ENCODE measurements at regions not wholly inside any gene's neighbourhood (a gene's known extent, or its start where the extent isn't known, plus 50 kb on each side); places are given as distances from the start of the nearest gene placed in this dataset.
"Not testable (repeated sequence)": the region's sequence is repeated elsewhere in the genome, so short reads cannot be mapped to it uniquely, and the experiment has no call there.

DNA sequence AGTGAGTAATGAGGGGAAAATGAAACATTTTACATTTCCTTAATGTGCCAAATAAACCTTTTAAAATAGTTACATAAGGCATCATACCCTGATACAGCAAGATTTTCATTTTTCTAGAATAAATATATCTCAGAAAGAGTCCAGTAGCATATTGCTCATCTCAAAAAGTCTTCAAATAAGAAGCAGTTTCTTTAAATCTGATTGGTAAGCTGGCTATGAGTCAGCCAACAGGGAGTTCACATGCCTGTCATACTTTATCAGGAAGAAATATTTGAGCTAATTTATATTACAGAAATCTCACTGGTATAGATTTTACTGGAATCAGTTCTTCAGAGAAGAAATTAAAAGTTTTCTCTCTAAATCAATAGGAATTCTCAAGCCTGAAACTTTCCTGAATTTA is 258.1 kb downstream of the C11orf87 start:
- Histone ChIP-seq H3K27me3 (no peaks in the 10 kb centered on the region), H3K27ac (no peak overlapping the region), H3K36me3 (no peaks in the 10 kb centered on the region), H3K4me3 (no peak overlapping the region), H3K4me1 (peaks cover 0 to 15% (median 0%) of the 10 kb centered on the region in 4 donors), H3K9me3 (no peaks in the 10 kb centered on the region)
- intact Hi-C loops (cut with DNase I; ENCODE audit: low total_unique reads): no loop called here
- DNase-seq: no peak
- TF ChIP-seq, protein P1, sequence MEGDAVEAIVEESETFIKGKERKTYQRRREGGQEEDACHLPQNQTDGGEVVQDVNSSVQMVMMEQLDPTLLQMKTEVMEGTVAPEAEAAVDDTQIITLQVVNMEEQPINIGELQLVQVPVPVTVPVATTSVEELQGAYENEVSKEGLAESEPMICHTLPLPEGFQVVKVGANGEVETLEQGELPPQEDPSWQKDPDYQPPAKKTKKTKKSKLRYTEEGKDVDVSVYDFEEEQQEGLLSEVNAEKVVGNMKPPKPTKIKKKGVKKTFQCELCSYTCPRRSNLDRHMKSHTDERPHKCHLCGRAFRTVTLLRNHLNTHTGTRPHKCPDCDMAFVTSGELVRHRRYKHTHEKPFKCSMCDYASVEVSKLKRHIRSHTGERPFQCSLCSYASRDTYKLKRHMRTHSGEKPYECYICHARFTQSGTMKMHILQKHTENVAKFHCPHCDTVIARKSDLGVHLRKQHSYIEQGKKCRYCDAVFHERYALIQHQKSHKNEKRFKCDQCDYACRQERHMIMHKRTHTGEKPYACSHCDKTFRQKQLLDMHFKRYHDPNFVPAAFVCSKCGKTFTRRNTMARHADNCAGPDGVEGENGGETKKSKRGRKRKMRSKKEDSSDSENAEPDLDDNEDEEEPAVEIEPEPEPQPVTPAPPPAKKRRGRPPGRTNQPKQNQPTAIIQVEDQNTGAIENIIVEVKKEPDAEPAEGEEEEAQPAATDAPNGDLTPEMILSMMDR (IDR thresholded peaks at IDR 0.05): no peak
- no peak for TF ChIP-seq POLR2A (IDR thresholded peaks at IDR 0.05)
- no peak for TF ChIP-seq EP300 (IDR thresholded peaks at IDR 0.05)
- TF ChIP-seq POLR2AphosphoS5 (IDR thresholded peaks at IDR 0.05): no peak

DNA sequence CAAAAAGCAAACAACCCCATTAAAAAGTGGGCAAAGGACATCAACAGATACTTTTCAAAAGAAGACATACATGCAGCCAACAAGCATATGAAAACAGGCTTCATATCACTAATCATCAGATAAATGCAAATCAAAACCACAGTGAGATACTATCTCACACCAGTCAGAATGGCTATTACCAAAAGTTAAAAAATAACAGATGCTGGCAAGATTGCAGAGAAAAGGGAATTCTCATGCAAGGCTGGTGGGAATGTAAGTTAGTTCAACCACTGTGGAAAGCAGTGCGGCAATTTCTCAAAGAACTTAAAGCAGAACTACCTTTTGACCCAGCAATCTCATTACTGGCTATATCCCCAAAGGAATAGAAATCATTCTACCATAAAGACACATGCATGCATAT is 260.8 kb downstream of the C11orf87 start:
- DNase-seq; H3K4me1 ChIP-seq; H3K36me3 ChIP-seq; intact Hi-C loops (cut with DNase I; ENCODE audit: low total_unique reads); H3K4me3 ChIP-seq; H3K9me3 ChIP-seq; H3K27me3 ChIP-seq; H3K27ac ChIP-seq: not testable (repeated sequence)
- WGBS, 5 donors: 88 to 100% (median 95%) methylated on average over 1 of the region's 1 CpG

DNA sequence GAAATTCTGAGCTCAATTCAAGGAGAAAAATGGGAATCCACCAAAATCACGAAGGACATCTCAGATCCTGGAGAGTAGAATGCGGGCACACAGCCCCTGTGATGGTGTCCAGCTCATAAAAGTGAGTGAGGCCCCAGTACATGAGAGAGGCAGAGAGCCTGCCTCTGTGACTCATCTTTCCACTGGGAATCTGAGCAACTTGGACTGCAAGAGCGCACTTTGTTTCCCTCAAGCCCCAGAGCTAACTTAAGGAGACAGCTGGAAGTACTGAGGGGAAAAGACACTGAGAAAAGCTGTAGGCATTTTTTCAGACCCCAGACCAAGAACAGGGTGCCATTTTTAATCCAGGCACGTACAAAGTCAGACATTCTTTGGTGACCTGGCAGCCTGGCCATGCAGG is 273.7 kb downstream of the C11orf87 start:
- peaks cover 0 to 54% (median 23%) of the 10 kb centered on the region in 4 donors for H3K9me3 ChIP-seq
- no peaks in the 10 kb centered on the region for H3K36me3 ChIP-seq
- H3K27me3 ChIP-seq: no peaks in the 10 kb centered on the region
- no peak overlapping the region for H3K27ac ChIP-seq
- no peak overlapping the region for H3K4me3 ChIP-seq
- TF ChIP-seq EP300 (IDR thresholded peaks at IDR 0.05) (no peak), POLR2AphosphoS5 (IDR thresholded peaks at IDR 0.05) (no peak), POLR2A (IDR thresholded peaks at IDR 0.05) (no peak)
- TF ChIP-seq, protein P1 (IDR thresholded peaks at IDR 0.05): no peak
- DNase-seq: no peak
- WGBS, 5 donors: 53 to 83% (median 79%) methylated on average over 4 of the region's 4 CpGs
- H3K4me1 ChIP-seq: no peaks in the 10 kb centered on the region
- intact Hi-C loops (cut with DNase I; ENCODE audit: low total_unique reads): no loop called here

DNA sequence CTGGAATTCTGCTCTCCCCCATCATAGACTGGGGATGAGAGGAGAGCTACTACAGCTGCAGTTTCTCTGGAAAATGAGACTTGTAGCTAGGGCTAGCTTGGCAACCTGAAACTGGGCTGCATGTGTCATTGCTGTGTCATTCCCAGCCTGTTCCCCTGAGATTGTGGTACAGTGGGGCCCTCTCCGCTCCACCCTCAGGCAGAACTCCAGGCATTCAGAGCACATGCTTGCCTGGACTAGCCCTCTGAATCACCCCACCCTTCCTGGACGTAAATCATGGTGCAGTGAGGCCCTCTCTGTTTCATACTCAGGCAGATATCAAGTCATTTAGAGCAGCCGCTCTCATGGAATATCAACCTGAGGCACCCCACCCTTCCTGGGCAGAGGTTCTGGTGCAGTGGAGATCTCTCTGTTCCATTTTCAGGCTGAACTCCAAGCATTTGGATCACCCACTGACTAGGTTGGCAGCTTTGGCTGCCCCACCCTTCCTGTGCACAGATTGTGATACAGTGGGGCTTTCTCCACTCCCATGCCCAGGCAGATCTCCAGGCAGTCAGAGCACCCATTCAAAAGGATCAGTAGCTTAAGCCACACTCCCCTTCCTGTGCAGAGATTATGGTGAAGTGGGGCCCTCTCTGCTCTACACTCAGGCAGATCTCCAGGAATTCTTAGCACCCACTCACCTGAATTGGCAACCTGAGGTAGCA is 274.4 kb downstream of the C11orf87 start:
- Histone ChIP-seq H3K27ac (no peak overlapping the region), H3K9me3 (peaks cover 0 to 54% (median 23%) of the 10 kb centered on the region in 4 donors), H3K4me3 (no peak overlapping the region), H3K36me3 (no peaks in the 10 kb centered on the region), H3K4me1 (no peaks in the 10 kb centered on the region), H3K27me3 (no peaks in the 10 kb centered on the region)
- TF ChIP-seq POLR2A (IDR thresholded peaks at IDR 0.05) (no peak), EP300 (IDR thresholded peaks at IDR 0.05) (no peak), POLR2AphosphoS5 (IDR thresholded peaks at IDR 0.05) (no peak)
- TF ChIP-seq, protein P1 (IDR thresholded peaks at IDR 0.05): no peak
- intact Hi-C loops (cut with DNase I; ENCODE audit: low total_unique reads): no loop called here
- no peak for DNase-seq
- 68 to 88% (median 81%) methylated on average over 3 of the region's 3 CpGs for WGBS, 5 donors

DNA sequence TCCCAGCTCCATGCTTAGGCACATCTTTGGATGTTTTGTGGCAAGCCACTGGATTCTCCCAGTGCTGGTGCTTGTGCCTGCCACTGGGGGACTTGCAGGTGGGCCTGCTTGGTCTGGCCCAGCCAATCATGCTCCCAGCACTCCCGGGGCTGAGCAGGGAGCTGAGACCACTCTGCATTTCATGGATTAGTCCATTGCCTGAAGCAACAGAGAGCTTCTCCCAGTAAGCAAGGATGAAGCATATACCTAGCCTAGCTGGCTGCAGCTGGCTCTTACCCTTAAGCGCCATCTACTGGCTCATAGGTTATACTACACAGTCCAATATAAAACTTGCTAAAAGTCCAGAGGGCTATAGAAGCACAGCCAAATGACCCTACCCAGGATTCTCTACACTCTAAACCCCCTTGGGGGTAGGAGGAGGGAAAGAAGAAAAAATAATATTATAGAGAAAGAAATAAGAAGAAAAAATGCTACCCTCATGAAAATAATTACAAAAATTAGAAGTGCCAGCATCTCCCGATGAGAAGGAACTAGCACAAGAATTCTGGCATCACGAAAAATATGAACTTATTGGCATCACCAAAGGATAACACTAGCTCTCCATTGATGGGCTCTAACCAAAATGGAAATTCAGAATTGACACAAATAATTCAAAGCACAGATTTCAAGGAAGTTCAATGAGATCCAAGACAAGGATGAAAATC is 275.3 kb downstream of the C11orf87 start:
- H3K27ac ChIP-seq: no peak overlapping the region
- 46 to 55% (median 49%) methylated on average over 4 of the region's 4 CpGs for WGBS, 5 donors
- H3K36me3 ChIP-seq: no peaks in the 10 kb centered on the region
- H3K4me1 ChIP-seq: no peaks in the 10 kb centered on the region
- peak in 1 of 2 donors; percentile 37 for DNase-seq
- H3K9me3 ChIP-seq: peaks cover 0 to 54% (median 23%) of the 10 kb centered on the region in 4 donors
- no peaks in the 10 kb centered on the region for H3K27me3 ChIP-seq
- intact Hi-C loops (cut with DNase I; ENCODE audit: low total_unique reads): no loop called here
- TF ChIP-seq, protein P1 (IDR thresholded peaks at IDR 0.05): peak in 4 of 7 experiments; percentile 15 to 47 (median 28)
- no peak for TF ChIP-seq POLR2A (IDR thresholded peaks at IDR 0.05)
- TF ChIP-seq POLR2AphosphoS5 (IDR thresholded peaks at IDR 0.05): no peak
- no peak for TF ChIP-seq EP300 (IDR thresholded peaks at IDR 0.05)
- no peak overlapping the region for H3K4me3 ChIP-seq
